Spleen (tissue), 11 donors: ENCODE measurements at regions not wholly inside any gene's neighbourhood (a gene's known extent, or its start where the extent isn't known, plus 50 kb on each side); places are given as distances from the start of the nearest gene placed in this dataset.

Source experiments
- DNase-seq: peaks from one replicate; pipeline ENCODE4 v3.0.0-alpha.2; 2020
- H3K27ac ChIP-seq, 8 donors: fragments of 200-600 bp; sonication (generic) in 7 of 8; 1 replicate in 4 of 8; 2 replicates in 4 of 8; pipeline versions ENCODE4 v1.5.0 to v1.8.0; 2016 to 2021; ENCODE audit warnings: inconsistent platforms in 4 of 8, mild to moderate bottlenecking in 4 of 8, moderate library complexity in 1 of 8
- H3K27me3 ChIP-seq, 7 donors: fragments of 200-600 bp; sonication (generic) in 6 of 7; replicated peaks in 1 of 7; 1 replicate in 4 of 7; 2 replicates in 3 of 7; pipeline versions ENCODE4 v1.5.0 to v1.8.0; 2016 to 2021; ENCODE audit warnings: inconsistent platforms in 3 of 7, mild to moderate bottlenecking in 1 of 7
- H3K36me3 ChIP-seq, 6 donors: fragments of 200-600 bp; sonication (generic) in 5 of 6; 1 replicate in 4 of 6; 2 replicates in 2 of 6; pipeline versions ENCODE4 v1.5.0 to v1.8.0; 2016 to 2021; ENCODE audit warnings: inconsistent platforms in 2 of 6
- H3K4me1 ChIP-seq, 6 donors: fragments of 200-600 bp; sonication (generic) in 5 of 6; 1 replicate in 3 of 6; 2 replicates in 3 of 6; pipeline versions ENCODE4 v1.5.0 to v1.8.0; 2016 to 2021; ENCODE audit warnings: inconsistent platforms in 3 of 6
- H3K4me3 ChIP-seq, 8 donors: fragments of 200-600 bp; sonication (generic) in 7 of 8; 1 replicate in 4 of 8; 2 replicates in 4 of 8; pipeline versions ENCODE4 v1.5.0 to v1.8.0; 2016 to 2021; ENCODE audit warnings: inconsistent platforms in 4 of 8, mild to moderate bottlenecking in 4 of 8, moderate library complexity in 2 of 8
- H3K9me3 ChIP-seq, 8 donors: fragments of 200-600 bp; sonication (generic) in 7 of 8; 1 replicate in 4 of 8; 2 replicates in 4 of 8; pipeline versions ENCODE4 v1.5.0 to v1.8.0; 2016 to 2021; ENCODE audit warnings: inconsistent platforms in 4 of 8
- POLR2A ChIP-seq, 3 donors: fragments of 450-650 bp; IDR thresholded peaks; one replicate each; pipeline ENCODE4 v1.5.1; 2017; ENCODE audit warnings: antibody characterized with exemption in 3 of 3, mild to moderate bottlenecking in 1 of 3
- POLR2AphosphoS5 ChIP-seq, 3 donors: sonication (generic); formaldehyde crosslinking; IDR thresholded peaks; one replicate each; pipeline ENCODE4 v1.5.1; 2017; ENCODE audit warnings: antibody characterized with exemption in 3 of 3
- WGBS, 5 donors: extraction: QIAGEN DNeasy Blood & Tissue Kit in 3 of 5; methylation state at CpG; one replicate each; pipeline versions ENCODE4 v1.1.5 to v1.1.7; 2013 to 2018; 5-methylcytosine and 5-hydroxymethylcytosine counted together
- intact Hi-C: fragments of 100-400 bp; cut with DNase I; formaldehyde crosslinking; loops from one replicate; pipeline ENCODE4 v1.15.0; 2023; ENCODE audit warnings: low total_unique reads
- TF ChIP-seq, protein P1 (sequence below), 11 experiments: fragments of 200-600 bp in 7 of 11; fragments of 450-650 bp in 4 of 11; sonication (generic) in 4 of 11; IDR thresholded peaks in 8 of 11; conservative IDR thresholded peaks in 3 of 11; 1 replicate in 7 of 11; 2 replicates in 4 of 11; pipeline versions ENCODE4 v1.4.0 to v1.8.0; 2016 to 2021; ENCODE audit warnings: antibody characterized with exemption in 11 of 11, inconsistent platforms in 4 of 11, mild to moderate bottlenecking in 1 of 11
- donor health status: healthy with polysubstance abuse.
- donor health status: DM: no; HTN: no; CAD: no; lungs with moderate emphysema.
- donor health status: DM: no; HTN: no; CAD: no.
- donor health status: Bipolar disorder and iron deficiency.
- donor health status: healthy.
- donor health status: DM: no; HTN: no; CAD: no.
- donor health status: DM: yes; HTN: yes; CAD: no.

DNA sequence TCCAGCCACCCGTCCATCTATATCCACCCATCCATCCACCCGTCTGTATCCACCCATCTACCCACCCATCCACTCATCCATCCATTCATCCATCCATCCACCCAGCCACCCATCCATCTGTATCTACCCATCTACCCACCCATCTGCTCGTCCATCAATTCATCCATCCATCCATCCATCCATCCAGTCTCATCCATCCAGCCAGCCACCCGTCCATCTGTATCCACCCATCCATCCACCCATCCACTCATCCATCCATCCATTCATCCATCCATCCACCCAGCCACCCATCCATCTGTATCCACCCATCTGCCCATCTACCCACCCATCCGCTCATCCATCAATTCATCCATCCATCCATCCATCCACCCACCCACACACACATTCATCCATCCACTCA is 73.2 kb downstream of the UNCX start:
- DNase-seq, result no peak
- TF ChIP-seq, protein P1, sequence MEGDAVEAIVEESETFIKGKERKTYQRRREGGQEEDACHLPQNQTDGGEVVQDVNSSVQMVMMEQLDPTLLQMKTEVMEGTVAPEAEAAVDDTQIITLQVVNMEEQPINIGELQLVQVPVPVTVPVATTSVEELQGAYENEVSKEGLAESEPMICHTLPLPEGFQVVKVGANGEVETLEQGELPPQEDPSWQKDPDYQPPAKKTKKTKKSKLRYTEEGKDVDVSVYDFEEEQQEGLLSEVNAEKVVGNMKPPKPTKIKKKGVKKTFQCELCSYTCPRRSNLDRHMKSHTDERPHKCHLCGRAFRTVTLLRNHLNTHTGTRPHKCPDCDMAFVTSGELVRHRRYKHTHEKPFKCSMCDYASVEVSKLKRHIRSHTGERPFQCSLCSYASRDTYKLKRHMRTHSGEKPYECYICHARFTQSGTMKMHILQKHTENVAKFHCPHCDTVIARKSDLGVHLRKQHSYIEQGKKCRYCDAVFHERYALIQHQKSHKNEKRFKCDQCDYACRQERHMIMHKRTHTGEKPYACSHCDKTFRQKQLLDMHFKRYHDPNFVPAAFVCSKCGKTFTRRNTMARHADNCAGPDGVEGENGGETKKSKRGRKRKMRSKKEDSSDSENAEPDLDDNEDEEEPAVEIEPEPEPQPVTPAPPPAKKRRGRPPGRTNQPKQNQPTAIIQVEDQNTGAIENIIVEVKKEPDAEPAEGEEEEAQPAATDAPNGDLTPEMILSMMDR (IDR thresholded peaks at IDR 0.05 in 8 of 11, conservative IDR thresholded peaks at IDR 0.05 in 3 of 11), result no peak
- TF ChIP-seq POLR2A (IDR thresholded peaks at IDR 0.05) (no peak), POLR2AphosphoS5 (IDR thresholded peaks at IDR 0.05) (no peak)
- Histone ChIP-seq H3K4me1 (no peaks in the 10 kb centered on the region), H3K27ac (no peak overlapping the region), H3K27me3 (peaks cover 0 to 40% (median 7%) of the 10 kb centered on the region in 7 donors), H3K36me3 (no peaks in the 10 kb centered on the region), H3K9me3 (no peaks in the 10 kb centered on the region), H3K4me3 (no peak overlapping the region)
- intact Hi-C loops, result no loop called here
- WGBS, 5 donors, result 62 to 94% (median 70%) methylated on average over 5 of the region's 5 CpGs

DNA sequence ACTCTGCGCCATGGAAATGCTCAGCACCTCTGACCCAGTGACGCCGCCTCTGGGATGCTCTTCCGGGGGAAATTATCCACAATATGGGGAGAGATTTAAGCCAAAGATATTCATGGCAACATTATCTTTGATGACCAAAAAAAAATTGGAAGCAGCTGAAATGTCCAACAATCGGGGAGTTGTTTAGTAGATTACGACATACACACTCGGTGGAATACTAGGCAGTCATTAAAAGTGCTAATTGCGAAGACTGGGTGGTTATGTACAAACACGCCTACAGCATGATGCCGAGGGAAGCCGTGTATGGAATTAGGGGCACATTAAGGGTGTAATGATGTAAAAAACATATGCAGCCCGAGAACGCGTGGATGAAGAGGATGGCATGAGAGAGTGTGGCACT is 75.2 kb downstream of the UNCX start:
- H3K27ac ChIP-seq, result no peak overlapping the region
- no peak for DNase-seq
- H3K27me3 ChIP-seq, result peaks cover 0 to 33% (median 0%) of the 10 kb centered on the region in 7 donors
- 93 to 96% (median 94%) methylated on average over 14 of the region's 14 CpGs for WGBS, 5 donors
- H3K4me3 ChIP-seq, result no peak overlapping the region
- no peaks in the 10 kb centered on the region for H3K36me3 ChIP-seq
- TF ChIP-seq, protein P1 (IDR thresholded peaks at IDR 0.05 in 8 of 11, conservative IDR thresholded peaks at IDR 0.05 in 3 of 11), result no peak
- no peak for TF ChIP-seq POLR2AphosphoS5 (IDR thresholded peaks at IDR 0.05)
- TF ChIP-seq POLR2A (IDR thresholded peaks at IDR 0.05), result no peak
- intact Hi-C loops, result no loop called here
- H3K9me3 ChIP-seq, result peaks cover 0 to 9% (median 0%) of the 10 kb centered on the region in 8 donors
- no peaks in the 10 kb centered on the region for H3K4me1 ChIP-seq

DNA sequence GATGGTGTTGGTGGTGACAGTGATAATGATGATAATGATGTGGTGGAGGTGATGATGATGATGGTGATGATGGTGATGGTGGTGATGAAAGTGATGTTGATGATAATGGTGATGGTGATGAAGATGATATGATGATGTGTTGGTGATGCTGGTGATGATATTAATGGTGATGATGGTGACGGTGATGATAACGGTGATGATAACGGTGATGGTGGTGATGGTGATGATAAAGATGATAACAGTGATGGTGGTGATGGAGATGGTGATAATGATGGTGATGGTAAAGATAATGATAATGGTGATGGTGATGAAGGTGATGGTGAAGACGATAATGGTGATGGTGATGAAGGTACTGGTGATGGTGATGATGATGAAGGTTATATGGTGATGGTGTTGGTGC is 76.6 kb downstream of the UNCX start:
- DNase-seq, result no peak
- H3K27me3 ChIP-seq, result peaks cover 0 to 33% (median 0%) of the 10 kb centered on the region in 7 donors
- H3K4me1 ChIP-seq, result no peaks in the 10 kb centered on the region
- intact Hi-C loops, result no loop called here
- H3K9me3 ChIP-seq, result peaks cover 0 to 9% (median 0%) of the 10 kb centered on the region in 8 donors
- 92 to 97% (median 96%) methylated on average over 4 of the region's 4 CpGs for WGBS, 5 donors
- H3K4me3 ChIP-seq, result no peak overlapping the region
- no peaks in the 10 kb centered on the region for H3K36me3 ChIP-seq
- H3K27ac ChIP-seq, result no peak overlapping the region
- TF ChIP-seq POLR2A (IDR thresholded peaks at IDR 0.05) (no peak), POLR2AphosphoS5 (IDR thresholded peaks at IDR 0.05) (no peak)
- TF ChIP-seq, protein P1 (IDR thresholded peaks at IDR 0.05 in 8 of 11, conservative IDR thresholded peaks at IDR 0.05 in 3 of 11), result no peak

DNA sequence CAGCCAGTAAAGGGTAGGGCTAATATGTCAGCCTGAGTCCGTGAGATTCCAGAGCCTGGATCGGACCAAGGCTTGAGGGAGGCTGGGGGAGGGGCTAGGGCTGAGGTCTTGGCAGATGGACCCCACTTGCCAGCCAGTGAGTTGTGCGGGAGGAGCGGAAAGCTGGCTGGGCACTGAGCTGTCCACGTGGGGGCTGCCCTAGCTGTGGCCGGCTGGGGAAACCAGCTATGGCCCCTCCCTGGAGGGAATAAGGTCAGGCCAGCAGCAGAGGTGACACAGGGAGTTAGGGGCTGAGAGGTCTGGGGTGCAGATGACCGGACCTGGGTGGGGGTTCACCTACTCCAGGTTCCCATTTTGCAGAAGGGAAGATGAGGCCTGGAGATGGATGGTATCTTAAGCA is 77.3 kb downstream of the UNCX start:
- H3K4me1 ChIP-seq, result no peaks in the 10 kb centered on the region
- H3K27me3 ChIP-seq, result peaks cover 0 to 41% (median 0%) of the 10 kb centered on the region in 7 donors
- H3K4me3 ChIP-seq, result no peak overlapping the region
- no peak for DNase-seq
- intact Hi-C loops, result no loop called here
- TF ChIP-seq, protein P1 (IDR thresholded peaks at IDR 0.05 in 8 of 11, conservative IDR thresholded peaks at IDR 0.05 in 3 of 11), result no peak
- no peak for TF ChIP-seq POLR2A (IDR thresholded peaks at IDR 0.05)
- TF ChIP-seq POLR2AphosphoS5 (IDR thresholded peaks at IDR 0.05), result no peak
- 78 to 89% (median 87%) methylated on average over 7 of the region's 7 CpGs for WGBS, 5 donors
- no peak overlapping the region for H3K27ac ChIP-seq
- peaks cover 0 to 9% (median 0%) of the 10 kb centered on the region in 8 donors for H3K9me3 ChIP-seq
- H3K36me3 ChIP-seq, result no peaks in the 10 kb centered on the region
